Psoas muscle (tissue), 7 donors: ENCODE measurements at regions not wholly inside any gene's neighbourhood (a gene's known extent, or its start where the extent isn't known, plus 50 kb on each side); places are given as distances from the start of the nearest gene placed in this dataset.

ENCODE experiments used
- ATAC-seq, 4 donors: fragments of 200-7000 bp; cut with Tn5 transposase; one replicate each; pipeline ENCODE4 v1.9.1; 2020; ENCODE audit warnings: moderate library complexity in 3 of 4, mild to moderate bottlenecking in 2 of 4
- DNase-seq, 2 donors: peaks; one replicate each; pipeline ENCODE4 v3.0.0-alpha.2; 2020
- H3K27ac ChIP-seq: fragments of 200-600 bp; one replicate; pipeline ENCODE4 v1.8.0; 2022
- H3K27me3 ChIP-seq, 3 donors: fragments of 200-600 bp in 1 of 3; one replicate each; pipeline versions ENCODE4 v1.6.1 to v1.8.0; 2013 to 2022; ENCODE audit warnings: low read length in 2 of 3, mild to moderate bottlenecking in 2 of 3, moderate library complexity in 1 of 3; ENCODE audit not compliant: insufficient read depth in 3 of 3
- H3K36me3 ChIP-seq, 2 donors: fragments of 200-600 bp in 1 of 2; one replicate each; pipeline versions ENCODE4 v1.6.1 to v1.8.0; 2013 to 2022; ENCODE audit warnings: low read depth in 1 of 2, mild to moderate bottlenecking in 1 of 2, moderate library complexity in 1 of 2; ENCODE audit not compliant: insufficient read depth in 1 of 2
- H3K4me1 ChIP-seq: fragments of 200-600 bp; one replicate; pipeline ENCODE4 v1.8.0; 2022
- H3K4me3 ChIP-seq: fragments of 200-600 bp; one replicate; pipeline ENCODE4 v1.8.0; 2022; ENCODE audit warnings: mild to moderate bottlenecking
- H3K9me3 ChIP-seq: fragments of 200-600 bp; one replicate; pipeline ENCODE4 v1.8.0; 2022
- WGBS, 3 donors: extraction: QIAGEN DNeasy Blood & Tissue Kit; methylation state at CpG; one replicate each; pipeline versions ENCODE4 v1.1.6 to v1.1.7; 2013; 5-methylcytosine and 5-hydroxymethylcytosine counted together
- intact Hi-C, 2 donors: fragments of 100-400 bp; cut with DNase I; formaldehyde crosslinking; loops; one replicate each; pipeline versions ENCODE4 v1.11.0 to v1.14.2; 2022
- TF ChIP-seq, protein P1 (sequence below): fragments of 200-600 bp; IDR thresholded peaks from one replicate; pipeline ENCODE4 v1.8.0; 2022; ENCODE audit warnings: antibody characterized with exemption
- donor health status: healthy with polysubstance abuse.
- donor health status: DM: no; HTN: no; CAD: no; lungs with moderate emphysema.
- donor health status: Bipolar disorder and iron deficiency.
- donor health status: healthy.
- donor health status: DM: yes; HTN: yes; CAD: no.
- donor health status: DM: no; HTN: no; CAD: no.
- donor health status: DM: yes; HTN: yes; CAD: no.

- intact Hi-C loops: loop anchor here in 1 of 2 donors (5.0 kb wide), 1 partner anchor 363 kb away; no protein-coding TSS in a partner anchor
- no peak for ATAC-seq
These were observed 439.2 kb downstream of the MAFB start for GRCh38 chr20:40249805-40250204.

GRCh38 chr20:40245829-40246228, 443.2 kb downstream of the MAFB start:
- H3K9me3 ChIP-seq: no peaks in the 10 kb centered on the region
- intact Hi-C loops: no loop called here
- H3K27ac ChIP-seq: no peak overlapping the region
- TF ChIP-seq, protein P1, sequence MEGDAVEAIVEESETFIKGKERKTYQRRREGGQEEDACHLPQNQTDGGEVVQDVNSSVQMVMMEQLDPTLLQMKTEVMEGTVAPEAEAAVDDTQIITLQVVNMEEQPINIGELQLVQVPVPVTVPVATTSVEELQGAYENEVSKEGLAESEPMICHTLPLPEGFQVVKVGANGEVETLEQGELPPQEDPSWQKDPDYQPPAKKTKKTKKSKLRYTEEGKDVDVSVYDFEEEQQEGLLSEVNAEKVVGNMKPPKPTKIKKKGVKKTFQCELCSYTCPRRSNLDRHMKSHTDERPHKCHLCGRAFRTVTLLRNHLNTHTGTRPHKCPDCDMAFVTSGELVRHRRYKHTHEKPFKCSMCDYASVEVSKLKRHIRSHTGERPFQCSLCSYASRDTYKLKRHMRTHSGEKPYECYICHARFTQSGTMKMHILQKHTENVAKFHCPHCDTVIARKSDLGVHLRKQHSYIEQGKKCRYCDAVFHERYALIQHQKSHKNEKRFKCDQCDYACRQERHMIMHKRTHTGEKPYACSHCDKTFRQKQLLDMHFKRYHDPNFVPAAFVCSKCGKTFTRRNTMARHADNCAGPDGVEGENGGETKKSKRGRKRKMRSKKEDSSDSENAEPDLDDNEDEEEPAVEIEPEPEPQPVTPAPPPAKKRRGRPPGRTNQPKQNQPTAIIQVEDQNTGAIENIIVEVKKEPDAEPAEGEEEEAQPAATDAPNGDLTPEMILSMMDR: no peak
- DNase-seq: no peak
- no peak for ATAC-seq
- no peak overlapping the region for H3K4me3 ChIP-seq
- no peaks in the 10 kb centered on the region for H3K27me3 ChIP-seq
- no peaks in the 10 kb centered on the region for H3K4me1 ChIP-seq
- H3K36me3 ChIP-seq: no peaks in the 10 kb centered on the region

More at GRCh38 chr20:40249805-40250204, 439.2 kb downstream of the MAFB start:
- no peak overlapping the region for H3K27ac ChIP-seq
- 90 to 97% (median 91%) methylated on average over 3 of the region's 3 CpGs for WGBS, 3 donors
- no peak for DNase-seq
- H3K36me3 ChIP-seq: no peaks in the 10 kb centered on the region
- no peaks in the 10 kb centered on the region for H3K4me1 ChIP-seq
- TF ChIP-seq, protein P1: no peak
- H3K4me3 ChIP-seq: no peak overlapping the region
- H3K9me3 ChIP-seq: no peaks in the 10 kb centered on the region
- no peaks in the 10 kb centered on the region for H3K27me3 ChIP-seq

- intact Hi-C loops: no loop called here
- no peak overlapping the region for H3K27ac ChIP-seq
- no peaks in the 10 kb centered on the region for H3K27me3 ChIP-seq
- H3K9me3 ChIP-seq: no peaks in the 10 kb centered on the region
- H3K4me1 ChIP-seq: no peaks in the 10 kb centered on the region
- no peak overlapping the region for H3K4me3 ChIP-seq
- 90 to 91% (median 90%) methylated on average over 4 of the region's 4 CpGs for WGBS, 3 donors
- TF ChIP-seq, protein P1: no peak
- H3K36me3 ChIP-seq: no peaks in the 10 kb centered on the region
- DNase-seq (no peak), ATAC-seq (no peak)
These were observed 444.8 kb downstream of the MAFB start for GRCh38 chr20:40244286-40244685.

DNA sequence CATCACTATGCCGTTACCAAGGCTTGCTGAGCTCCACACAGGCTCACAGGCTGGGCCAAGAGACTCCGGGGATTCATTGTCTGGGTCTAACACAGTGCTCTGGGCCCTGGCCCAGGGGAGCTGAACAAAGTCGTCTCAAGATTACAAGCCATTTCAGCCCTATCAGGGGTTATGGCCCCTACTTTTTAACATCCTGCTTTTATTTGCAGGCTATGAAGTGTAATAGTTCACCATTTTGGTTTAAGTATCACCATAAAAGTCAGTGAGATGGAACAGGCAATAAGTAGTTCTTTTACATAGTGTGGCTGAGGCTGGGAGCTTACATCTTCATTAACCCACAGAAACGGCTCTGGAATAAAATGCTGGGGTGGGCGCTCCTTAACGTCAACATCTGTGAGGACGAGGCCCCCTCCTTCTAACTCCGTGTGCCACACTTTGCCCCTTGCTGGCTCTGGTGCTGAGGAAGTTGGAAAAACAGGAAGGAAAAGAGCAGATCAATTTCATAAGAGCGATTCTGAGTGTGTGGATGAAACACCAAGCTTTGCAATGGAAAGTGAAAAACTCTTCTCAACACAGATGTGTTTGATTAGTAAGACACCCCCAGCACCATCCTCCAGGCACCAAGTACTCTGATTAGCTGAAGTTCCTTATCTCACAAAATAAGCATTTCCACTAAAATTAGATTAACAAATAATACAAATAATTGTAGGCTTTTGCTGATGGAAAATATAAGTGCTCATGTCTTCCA, 447.3 kb downstream of the MAFB start:
- intact Hi-C loops: no loop called here
- Histone ChIP-seq H3K9me3 (no peaks in the 10 kb centered on the region), H3K27me3 (no peaks in the 10 kb centered on the region), H3K4me3 (no peak overlapping the region), H3K4me1 (no peaks in the 10 kb centered on the region), H3K36me3 (no peaks in the 10 kb centered on the region), H3K27ac (no peak overlapping the region)
- DNase-seq (no peak), ATAC-seq (no peak)
- TF ChIP-seq, protein P1: no peak
- WGBS, 3 donors: 60 to 63% (median 60%) methylated on average over 9 of the region's 9 CpGs

GRCh38 chr20:40238511-40238910, 450.5 kb downstream of the MAFB start:
- intact Hi-C loops: no loop called here
- DNase-seq (no peak), ATAC-seq (no peak)
- WGBS, 3 donors: 74 to 83% (median 82%) methylated on average over 3 of the region's 3 CpGs
- Histone ChIP-seq H3K9me3 (no peaks in the 10 kb centered on the region), H3K4me3 (no peak overlapping the region), H3K4me1 (peaks cover 1% of the 10 kb centered on the region), H3K27me3 (no peaks in the 10 kb centered on the region), H3K36me3 (no peaks in the 10 kb centered on the region), H3K27ac (no peak overlapping the region)
- TF ChIP-seq, protein P1: no peak
